ENCODE measurements at regions not wholly inside any gene's neighbourhood (a gene's known extent, or its start where the extent isn't known, plus 50 kb on each side); places are given as distances from the start of the nearest gene placed in this dataset.
A peak's percentile ranks its signal among the peaks of the same experiment; 100 is the strongest.
"Not testable (repeated sequence)": the region's sequence is repeated elsewhere in the genome, so short reads cannot be mapped to it uniquely, and the experiment has no call there.

DNA sequence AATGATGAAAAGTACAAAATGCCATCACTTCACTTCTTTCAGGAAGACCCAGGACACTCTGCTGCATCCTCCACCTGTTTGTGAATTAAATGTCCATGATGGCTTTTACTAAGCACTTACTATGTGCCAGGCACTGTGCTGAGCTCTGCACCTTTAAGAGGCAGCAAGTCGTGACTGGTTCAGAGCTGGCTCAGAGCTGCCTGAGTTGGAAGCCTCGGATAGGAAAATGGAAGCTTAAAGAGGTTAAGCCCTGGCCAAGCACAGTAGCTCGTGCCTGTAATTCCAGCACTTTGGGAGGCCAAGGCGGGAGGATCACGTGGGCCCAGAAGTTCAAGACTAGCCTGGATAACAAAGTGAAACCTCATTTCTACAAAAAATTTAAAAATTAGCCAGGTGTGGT, 95.6 kb downstream of the SNX5 start:
- no peak for DNase-seq

DNA sequence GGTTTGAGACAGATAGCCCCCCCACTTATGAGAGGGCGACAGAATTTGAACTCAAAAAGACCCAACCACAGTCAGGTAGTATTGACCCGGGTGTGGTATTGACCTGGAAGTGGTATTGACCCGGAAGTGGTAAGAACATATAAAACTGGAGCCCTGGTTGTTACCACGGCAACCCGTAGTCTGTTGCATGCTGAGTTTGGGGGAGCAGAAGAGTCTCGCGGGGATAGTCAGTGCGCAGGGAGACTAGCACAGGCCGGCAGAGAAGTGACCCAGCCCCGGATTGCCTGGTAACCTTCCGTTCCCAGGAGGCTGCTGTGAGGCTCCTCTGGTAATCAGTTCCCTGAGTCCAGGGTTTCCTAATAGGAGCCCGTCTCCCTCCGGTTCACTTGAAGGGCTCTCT, 96.2 kb downstream of the SNX5 start:
- DNase-seq: no peak

GRCh38 chr20:17871886-17872285, 96.7 kb downstream of the SNX5 start:
- no peak for DNase-seq

DNA sequence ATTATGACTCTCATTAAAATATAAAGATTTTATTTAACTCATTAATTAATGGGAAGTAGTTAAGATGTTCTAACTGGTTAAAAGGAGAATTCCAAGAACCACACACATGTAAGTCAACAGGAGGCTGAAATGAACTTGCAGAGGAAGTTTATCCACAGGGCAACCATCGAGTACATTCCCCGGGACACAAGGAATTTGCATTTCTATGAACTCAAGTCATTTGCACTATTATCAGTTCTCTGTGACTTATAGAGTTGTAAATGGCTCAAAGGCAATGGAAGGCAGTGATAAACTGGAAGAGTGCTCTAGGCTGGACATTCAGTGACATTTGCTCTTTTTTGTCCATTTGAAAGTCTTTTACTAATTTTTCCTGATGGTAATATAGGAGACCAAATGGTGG, 97.4 kb downstream of the SNX5 start:
- DNase-seq: no peak

DNA sequence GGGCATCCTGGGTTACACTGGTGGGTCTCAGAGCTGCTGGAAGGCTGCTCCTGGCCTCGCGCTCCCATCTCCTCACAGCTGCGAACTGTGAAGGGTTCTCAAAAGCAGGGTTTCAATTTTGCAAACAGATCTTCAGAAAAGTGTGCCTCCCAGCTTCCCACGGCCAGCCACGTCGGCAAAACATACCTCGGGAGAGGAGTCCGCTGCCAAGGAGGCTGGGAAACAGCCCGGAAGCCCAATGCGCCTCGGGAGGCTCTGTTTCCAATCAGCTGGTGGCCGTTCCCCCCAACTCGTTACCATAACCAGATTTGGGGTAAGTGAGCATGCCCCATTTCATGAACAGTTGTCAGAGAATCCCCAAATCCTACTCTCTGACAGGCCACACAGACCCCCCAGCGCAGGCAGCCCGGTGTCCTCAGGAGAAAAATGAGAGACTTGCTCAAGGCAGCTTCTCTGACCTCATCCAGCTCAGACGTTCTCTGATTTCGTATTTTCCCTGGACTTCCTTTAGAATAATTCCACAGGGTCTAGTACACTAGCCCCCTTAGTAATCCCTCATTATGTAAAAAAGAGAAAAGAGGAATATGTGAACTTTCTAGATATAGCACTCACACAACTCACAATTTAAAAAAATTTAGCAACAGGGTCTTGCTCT, 98.4 kb downstream of the SNX5 start:
- no peak for DNase-seq

GRCh38 chr20:17869295-17869994, 99.1 kb downstream of the SNX5 start:
- DNase-seq: no peak

GRCh38 chr20:17868700-17869231, 99.8 kb downstream of the SNX5 start:
- DNase-seq: no peak

DNA sequence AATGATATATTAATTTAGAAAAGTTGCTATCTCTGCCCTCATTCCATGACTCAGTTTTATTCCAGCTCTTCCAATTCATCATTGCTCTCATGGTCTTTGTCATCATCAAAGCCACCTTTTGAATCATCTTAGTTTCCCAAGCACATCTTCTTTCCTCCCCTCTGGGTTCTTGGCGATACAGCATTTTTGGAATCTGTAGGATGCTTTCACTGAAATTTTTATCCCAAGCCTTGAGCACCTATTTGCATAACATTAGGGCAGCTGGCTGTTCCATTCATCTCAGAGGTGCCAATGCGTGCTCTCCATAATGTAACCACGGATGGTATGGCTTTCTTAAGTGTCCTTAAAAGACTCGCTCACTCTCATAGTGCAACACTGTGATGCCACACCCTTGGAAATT, 100.4 kb downstream of the SNX5 start:
- DNase-seq: no peak

- DNase-seq: no peak
Measured at GRCh38 chr20:17867131-17867925, 101.3 kb downstream of the SNX5 start.

- DNase-seq: no peak
Measured at GRCh38 chr20:17866234-17867001, 102.2 kb downstream of the SNX5 start.

DNA sequence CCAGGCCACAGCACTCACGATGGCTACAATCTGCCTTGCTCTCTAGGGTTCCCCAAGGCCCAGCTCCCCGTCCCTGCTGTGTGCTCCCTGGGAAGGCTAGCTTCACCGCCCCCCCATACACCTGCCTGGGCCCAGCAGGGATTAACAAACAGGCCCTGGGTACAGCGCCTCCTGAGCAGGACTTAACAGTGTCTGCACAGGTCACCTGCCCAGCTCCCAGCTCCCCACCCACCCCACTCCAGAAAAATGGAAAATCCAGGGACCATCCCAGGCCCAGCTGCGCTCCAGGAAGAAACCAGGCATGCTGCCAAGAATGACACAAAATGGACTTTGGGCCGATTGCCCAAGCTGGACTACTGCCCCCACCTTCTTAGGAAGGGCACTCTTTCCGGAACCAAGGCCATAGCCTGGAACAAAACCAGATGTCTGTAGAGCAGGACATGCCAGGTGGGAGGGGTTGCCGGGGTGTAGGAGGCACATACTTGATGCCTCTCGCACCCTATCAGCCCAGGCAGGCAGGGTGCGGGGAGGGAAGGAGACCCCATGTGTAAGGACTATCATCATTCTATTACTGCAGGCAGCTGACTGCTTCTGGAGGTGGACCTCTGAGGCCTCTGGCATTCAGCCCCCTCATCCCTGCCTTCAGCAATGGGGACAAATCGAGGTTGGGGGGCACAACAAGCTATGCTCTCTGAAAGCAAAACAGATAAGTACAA, 104.9 kb downstream of the SNX5 start:
- DNase-seq: peak in 1 of 14 donors; percentile 38

DNA sequence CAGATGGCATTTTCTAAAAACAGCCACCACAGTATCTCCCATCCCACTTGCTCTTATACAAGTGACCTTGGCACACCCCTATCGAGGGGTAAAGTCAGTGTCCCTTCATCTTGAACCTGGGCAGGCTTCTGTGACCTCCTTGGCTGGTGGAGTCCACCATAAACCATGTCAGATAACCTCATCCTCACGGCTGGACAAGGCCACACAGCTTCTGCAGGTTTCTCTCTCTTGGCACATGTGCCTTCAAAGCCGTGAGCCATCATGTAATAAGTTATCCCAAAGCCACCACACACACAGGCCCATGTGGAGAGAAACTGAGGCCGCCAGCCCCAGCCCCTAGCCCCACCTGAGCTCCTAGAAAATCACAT, 105.4 kb downstream of the SNX5 start:
- no peak for DNase-seq

- DNase-seq: no peak
Measured at GRCh38 chr20:17862171-17862570, 106.4 kb downstream of the SNX5 start.

- DNase-seq: not testable (repeated sequence)
Measured at GRCh38 chr20:17861620-17862019, 107.0 kb downstream of the SNX5 start.

DNA sequence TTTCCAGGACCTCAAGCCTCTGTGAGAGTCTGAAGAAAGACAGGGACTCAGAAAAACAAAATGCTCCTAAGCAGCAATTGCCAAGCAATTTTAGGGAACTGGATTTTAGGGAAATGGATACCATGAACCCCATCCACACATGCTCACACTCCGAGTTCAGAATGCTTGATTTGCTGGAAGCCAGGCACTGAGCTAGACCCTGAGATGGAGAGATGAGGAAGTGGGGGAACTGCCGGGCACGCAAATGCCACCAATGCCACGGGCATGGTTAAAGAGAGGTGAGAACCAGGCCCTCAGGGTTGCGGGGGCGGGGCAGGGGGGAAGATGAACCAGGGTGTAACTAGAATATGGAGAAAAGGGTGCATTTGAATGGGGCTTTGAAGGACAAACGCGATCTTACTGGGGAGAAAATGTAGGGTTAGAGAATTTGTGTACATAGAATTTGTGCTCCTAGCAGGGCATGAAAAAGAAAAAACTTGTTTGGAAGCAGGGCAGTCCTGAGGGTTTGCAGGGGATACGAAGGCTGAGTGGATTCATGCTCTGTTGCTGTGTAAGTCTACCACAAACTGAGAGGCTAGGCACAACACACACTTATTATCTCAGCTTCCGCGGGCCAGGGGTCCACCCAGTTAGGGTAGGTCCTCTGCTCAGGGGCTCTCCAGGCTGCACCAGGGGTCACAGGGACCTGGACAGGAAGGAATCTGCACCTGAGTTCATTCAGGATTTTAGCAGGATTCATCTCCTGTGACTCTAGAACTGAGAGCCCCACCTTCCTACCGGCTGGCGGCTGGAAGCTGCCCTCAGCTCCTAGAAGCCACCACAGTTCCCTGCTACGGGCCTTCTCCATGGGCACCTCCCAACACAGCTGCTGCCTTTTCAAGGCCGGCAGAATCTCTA, 108.0 kb downstream of the SNX5 start:
- DNase-seq: no peak

- peak in 1 of 14 donors; percentile 57 for DNase-seq
Measured at GRCh38 chr20:17859616-17860232, 108.9 kb downstream of the SNX5 start.

- DNase-seq: no peak
Measured at GRCh38 chr20:17859002-17859615, 109.5 kb downstream of the SNX5 start.

- DNase-seq: no peak
Measured at GRCh38 chr20:17858450-17859001, 110.1 kb downstream of the SNX5 start.

DNA sequence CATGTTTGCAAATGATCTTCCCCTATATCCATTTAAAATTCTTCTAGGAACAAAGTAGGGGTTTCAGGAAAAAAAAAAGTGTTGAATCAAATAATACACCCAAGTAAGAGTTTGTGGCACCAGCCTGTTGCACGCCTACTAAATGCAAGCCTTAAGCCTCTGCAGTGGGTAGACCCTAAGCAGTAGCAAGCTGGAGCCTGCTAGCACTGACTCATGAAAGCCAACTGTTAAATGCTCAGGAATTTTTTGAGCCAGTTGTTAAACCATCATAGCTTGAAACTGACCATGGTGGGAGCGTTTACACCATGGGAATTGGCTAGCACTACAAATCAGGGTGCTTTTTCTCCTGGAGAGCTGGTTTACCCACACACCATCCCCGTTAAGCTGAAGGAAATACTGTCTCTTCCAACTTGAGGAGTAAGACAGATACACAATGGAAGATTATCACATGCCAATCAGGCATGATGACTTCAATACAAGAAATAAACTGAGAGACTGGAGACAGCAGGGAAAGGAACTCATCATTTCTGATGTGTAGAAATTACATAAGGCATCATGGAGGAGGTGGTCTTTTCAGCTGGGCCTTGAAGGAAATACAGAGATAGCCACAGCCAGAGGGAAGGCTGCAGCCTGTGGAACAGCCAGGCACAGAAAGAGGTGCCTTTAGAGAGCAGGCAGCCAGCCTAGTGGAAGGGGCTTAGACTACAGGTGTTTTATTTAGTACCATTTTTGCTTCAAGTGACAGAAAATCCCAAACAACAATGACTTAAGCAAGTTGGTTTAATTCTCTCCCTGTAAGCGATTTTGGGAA, 110.8 kb downstream of the SNX5 start:
- DNase-seq: no peak
